MV-4-11 (cell line): ENCODE measurements at regions not wholly inside any gene's neighbourhood (a gene's known extent, or its start where the extent isn't known, plus 50 kb on each side); places are given as distances from the start of the nearest gene placed in this dataset.

ENCODE experiments used
- DNase-seq: peaks from one replicate; lab custom pipeline; 2025; lab: John Stamatoyannopoulos, UW

GRCh38 chr5:68930139-68930538 lies 163.7 kb upstream of the SLC30A5 start:
- DNase-seq = no peak

- DNase-seq = no peak
Observed at GRCh38 chr5:68932830-68933434, 160.9 kb upstream of the SLC30A5 start.

- DNase-seq = no peak
Observed at GRCh38 chr5:68942169-68942568, 151.6 kb upstream of the SLC30A5 start.

GRCh38 chr5:68946728-68947127 lies 147.1 kb upstream of the SLC30A5 start:
- no peak for DNase-seq

- DNase-seq = no peak
Observed at GRCh38 chr5:68947986-68948385, 145.8 kb upstream of the SLC30A5 start.

GRCh38 chr5:68949256-68949655 lies 144.6 kb upstream of the SLC30A5 start:
- no peak for DNase-seq

- DNase-seq = no peak
Observed at GRCh38 chr5:68949711-68950110, 144.1 kb upstream of the SLC30A5 start.

- DNase-seq = no peak
Observed at GRCh38 chr5:68950125-68950524, 143.7 kb upstream of the SLC30A5 start.

GRCh38 chr5:68950930-68951329 lies 142.9 kb upstream of the SLC30A5 start:
- no peak for DNase-seq

- no peak for DNase-seq
Observed at GRCh38 chr5:68953231-68953874, 140.5 kb upstream of the SLC30A5 start.

- DNase-seq = no peak
Observed at GRCh38 chr5:68953875-68954617, 139.8 kb upstream of the SLC30A5 start.

GRCh38 chr5:68954618-68954910 lies 139.2 kb upstream of the SLC30A5 start:
- DNase-seq = no peak

- no peak for DNase-seq
Observed at GRCh38 chr5:68957591-68957990, 136.2 kb upstream of the SLC30A5 start.

- DNase-seq = no peak
Observed at GRCh38 chr5:68958428-68958827, 135.4 kb upstream of the SLC30A5 start.

GRCh38 chr5:68960456-68960855 lies 133.4 kb upstream of the SLC30A5 start:
- peak; percentile 32 for DNase-seq

GRCh38 chr5:68960961-68961360 lies 132.9 kb upstream of the SLC30A5 start:
- no peak for DNase-seq

- DNase-seq = no peak
Observed at GRCh38 chr5:68961762-68962161, 132.1 kb upstream of the SLC30A5 start.

- peak; percentile 8 for DNase-seq
Observed at GRCh38 chr5:68962757-68963484, 130.9 kb upstream of the SLC30A5 start.

- no peak for DNase-seq
Observed at GRCh38 chr5:68964679-68965078, 129.1 kb upstream of the SLC30A5 start.

GRCh38 chr5:68965926-68966325 lies 127.9 kb upstream of the SLC30A5 start:
- DNase-seq = no peak

- DNase-seq = no peak
Observed at GRCh38 chr5:68966596-68966995, 127.2 kb upstream of the SLC30A5 start.

- peak; percentile 58 for DNase-seq
Observed at GRCh38 chr5:68968429-68968828, 125.4 kb upstream of the SLC30A5 start.

GRCh38 chr5:68970617-68971016 lies 123.2 kb upstream of the SLC30A5 start:
- no peak for DNase-seq
